HG03064 (cell line): ENCODE measurements at regions not wholly inside any gene's neighbourhood (a gene's known extent, or its start where the extent isn't known, plus 50 kb on each side); places are given as distances from the start of the nearest gene placed in this dataset.

Experiments
- ATAC-seq: cut with Tn5 transposase; IDR thresholded peaks from one replicate; pipeline ENCODE4 v1.9.1; 2021; ENCODE audit warnings: low read depth; ENCODE audit not compliant: unreplicated experiment

DNA sequence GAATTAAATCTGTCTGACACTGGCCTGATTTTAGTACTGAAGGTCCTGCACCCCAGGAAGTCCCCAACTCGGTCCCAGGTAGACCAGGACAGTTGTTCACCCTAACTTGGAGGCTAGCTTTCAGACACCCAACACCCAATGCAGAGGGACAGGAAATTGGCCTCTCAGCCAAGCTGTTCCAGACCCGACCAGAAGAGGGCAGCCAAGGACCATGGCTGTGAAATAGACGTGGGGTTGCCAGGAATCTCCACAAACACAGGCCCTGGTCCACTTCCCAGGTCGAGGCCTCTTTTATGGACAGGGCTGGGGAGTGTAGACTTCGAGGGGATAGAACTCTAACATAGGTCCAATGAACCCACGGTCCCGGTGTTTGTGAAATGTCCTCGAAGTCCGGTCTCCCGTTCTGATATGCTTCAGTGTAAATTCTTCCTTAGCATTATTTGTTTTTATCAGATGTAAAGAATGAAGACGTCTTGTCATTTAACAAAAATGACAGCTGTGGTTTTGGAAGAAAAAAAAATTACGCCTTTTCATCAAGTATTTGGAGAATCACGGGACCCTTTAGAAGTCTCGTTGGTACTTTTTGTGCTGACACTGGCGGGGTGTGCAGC lies 260.3 kb upstream of the ADAMTS16 start:
- peak; percentile 82 for ATAC-seq

GRCh38 chr5:4880304-4880741 lies 259.8 kb upstream of the ADAMTS16 start:
- ATAC-seq, result no peak

- ATAC-seq, result no peak
These were observed 258.6 kb upstream of the ADAMTS16 start for GRCh38 chr5:4881366-4882002.

DNA sequence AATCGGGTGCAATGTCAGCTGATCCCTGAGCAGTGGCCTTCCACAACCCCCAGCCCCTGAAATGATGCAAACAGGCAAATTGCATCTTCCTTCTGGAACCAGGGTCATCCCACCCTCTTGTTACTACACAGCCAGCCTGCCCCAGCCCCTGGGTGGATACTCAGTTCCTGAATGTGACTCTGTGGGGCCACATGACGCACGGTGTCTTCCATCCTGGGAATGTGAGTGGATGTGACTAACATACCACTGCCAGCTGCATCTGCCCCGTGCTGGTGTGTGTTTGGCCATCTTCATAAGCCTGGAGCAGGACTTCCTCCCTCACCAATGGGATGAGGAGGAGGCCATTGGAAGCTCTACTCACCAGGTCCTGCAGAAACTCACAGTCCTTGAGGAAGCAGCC lies 257.9 kb upstream of the ADAMTS16 start:
- no peak for ATAC-seq

DNA sequence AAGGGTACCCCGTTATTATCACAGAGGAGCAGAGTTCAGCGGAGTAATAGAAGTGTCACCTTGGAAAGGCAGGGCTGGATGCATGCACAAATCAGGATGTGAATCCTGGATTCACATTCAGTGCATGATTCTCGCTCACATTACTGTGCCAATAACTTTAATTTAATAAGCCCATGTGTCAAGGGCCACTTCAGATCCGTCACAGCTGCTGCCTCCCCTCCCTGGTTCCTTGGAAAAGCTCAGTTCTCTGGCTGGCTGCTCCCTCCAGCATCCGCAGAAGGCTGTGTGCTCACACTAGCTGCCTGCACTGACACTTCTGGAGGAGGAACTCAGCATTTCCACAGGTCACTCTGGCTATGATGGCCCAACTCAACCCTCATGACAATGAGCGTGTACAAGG lies 256.8 kb upstream of the ADAMTS16 start:
- no peak for ATAC-seq

GRCh38 chr5:4893063-4893744 lies 246.9 kb upstream of the ADAMTS16 start:
- ATAC-seq, result no peak

DNA sequence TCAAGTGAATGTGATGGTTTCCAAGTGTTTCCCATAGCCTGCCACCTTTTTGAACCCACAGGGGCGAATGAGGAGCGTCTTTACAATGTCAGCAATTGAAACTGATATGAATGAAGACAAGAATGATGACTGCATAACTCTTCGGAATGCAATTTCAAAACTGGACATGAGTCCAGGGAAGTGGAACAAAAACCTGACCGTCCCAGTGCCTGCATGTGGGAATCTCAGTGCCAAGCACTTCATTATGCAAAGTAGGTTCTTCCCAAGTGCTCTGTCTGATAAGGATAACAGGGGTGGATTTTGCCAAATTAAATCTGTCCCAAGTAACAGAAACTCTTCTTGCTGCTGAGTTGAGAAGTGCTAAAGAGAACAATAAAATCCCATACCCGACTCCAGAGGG lies 243.8 kb upstream of the ADAMTS16 start:
- ATAC-seq, result no peak

- no peak for ATAC-seq
These were observed 238.8 kb upstream of the ADAMTS16 start for GRCh38 chr5:4901305-4901811.

GRCh38 chr5:4901924-4902323 lies 238.2 kb upstream of the ADAMTS16 start:
- ATAC-seq, result no peak

- ATAC-seq, result no peak
These were observed 234.2 kb upstream of the ADAMTS16 start for GRCh38 chr5:4905674-4906520.

- ATAC-seq, result no peak
These were observed 233.3 kb upstream of the ADAMTS16 start for GRCh38 chr5:4906786-4907185.

GRCh38 chr5:4907571-4907970 lies 232.6 kb upstream of the ADAMTS16 start:
- ATAC-seq, result no peak

GRCh38 chr5:4909086-4909485 lies 231.0 kb upstream of the ADAMTS16 start:
- ATAC-seq, result no peak

- ATAC-seq, result no peak
These were observed 228.3 kb upstream of the ADAMTS16 start for GRCh38 chr5:4911646-4912403.

- no peak for ATAC-seq
These were observed 218.2 kb upstream of the ADAMTS16 start for GRCh38 chr5:4921929-4922328.

- no peak for ATAC-seq
These were observed 215.6 kb upstream of the ADAMTS16 start for GRCh38 chr5:4924577-4924976.

- no peak for ATAC-seq
These were observed 213.0 kb upstream of the ADAMTS16 start for GRCh38 chr5:4927097-4927496.

- ATAC-seq, result no peak
These were observed 211.7 kb upstream of the ADAMTS16 start for GRCh38 chr5:4928409-4928808.

- no peak for ATAC-seq
These were observed 211.0 kb upstream of the ADAMTS16 start for GRCh38 chr5:4929092-4929655.
